NCI-H1092 treated with DMSO at 0.1 percent for 48 hours (cell line): ENCODE measurements at regions not wholly inside any gene's neighbourhood (a gene's known extent, or its start where the extent isn't known, plus 50 kb on each side); places are given as distances from the start of the nearest gene placed in this dataset.

ENCODE experiments used
- DNase-seq: peaks from one replicate; lab custom pipeline; 2025; lab: John Stamatoyannopoulos, UW

GRCh38 chr1:47554082-47554481 is 116.2 kb downstream of the FOXD2 start:
- no peak for DNase-seq

DNA sequence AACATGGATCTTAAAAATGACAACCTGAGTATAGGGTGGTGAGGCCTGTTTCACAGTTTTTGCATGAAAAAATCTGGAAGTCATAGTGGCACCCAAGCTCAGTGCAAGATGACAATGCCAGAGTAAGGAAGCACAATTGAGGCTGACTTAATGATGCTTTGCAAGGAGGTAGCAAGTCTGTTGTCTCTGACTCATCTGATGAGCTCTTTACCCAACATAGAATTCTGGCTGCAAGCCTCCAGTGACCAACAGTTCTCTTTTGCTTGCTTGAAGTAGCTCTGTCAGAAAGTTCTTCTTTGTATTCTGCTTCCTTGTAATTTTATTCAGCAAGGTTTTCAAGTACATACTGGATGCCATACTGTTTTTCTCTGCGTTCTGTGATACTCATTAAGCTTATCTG is 117.1 kb downstream of the FOXD2 start:
- DNase-seq = no peak

GRCh38 chr1:47555306-47555705 is 117.5 kb downstream of the FOXD2 start:
- DNase-seq = no peak

- no peak for DNase-seq
Measured at GRCh38 chr1:47555841-47556560, 118.2 kb downstream of the FOXD2 start.

DNA sequence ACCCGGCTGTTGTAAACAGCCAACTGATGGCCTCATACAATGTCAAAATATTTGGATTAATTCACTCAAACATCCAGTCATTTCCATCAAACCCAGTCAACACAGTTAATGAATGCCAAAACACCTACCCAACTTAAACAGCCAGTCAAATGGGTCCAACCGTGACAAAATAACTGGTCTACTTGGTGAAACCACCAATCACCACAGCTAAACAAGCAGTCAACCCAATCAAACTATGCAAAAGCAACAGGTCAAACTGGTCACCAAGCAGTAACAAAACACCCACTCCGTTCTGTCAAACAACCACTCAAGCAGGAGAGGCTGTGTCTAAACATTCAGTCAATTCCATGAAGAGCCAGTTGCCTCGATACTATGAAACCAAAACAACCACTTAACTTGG is 119.2 kb downstream of the FOXD2 start:
- DNase-seq = no peak

- DNase-seq = peak; percentile 64
Measured at GRCh38 chr1:47558601-47559593, 121.1 kb downstream of the FOXD2 start.

- no peak for DNase-seq
Measured at GRCh38 chr1:47559944-47560695, 122.3 kb downstream of the FOXD2 start.

DNA sequence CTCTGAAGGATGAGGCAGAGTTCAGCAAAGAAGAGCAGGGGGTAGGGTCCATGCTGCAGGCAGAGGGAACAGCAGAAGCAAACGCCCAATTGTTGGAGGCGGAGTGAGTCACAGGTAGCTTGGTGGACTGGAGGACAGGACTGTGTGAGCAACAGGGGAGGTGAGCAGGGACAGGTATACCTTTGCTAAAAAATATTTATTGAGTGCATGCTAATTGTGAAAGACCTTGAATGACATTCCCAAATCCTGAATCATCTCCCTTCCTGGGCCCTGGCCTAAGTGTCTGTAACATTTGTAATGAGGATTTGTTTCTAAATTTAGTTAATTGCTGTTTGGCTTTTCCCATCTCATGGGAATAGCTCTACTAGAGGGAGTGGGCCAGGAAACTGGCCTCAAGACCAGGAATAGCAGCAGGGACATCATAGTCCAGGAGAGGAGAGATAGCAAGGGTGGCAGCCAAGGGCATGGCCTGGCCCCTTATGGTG is 123.7 kb downstream of the FOXD2 start:
- no peak for DNase-seq

DNA sequence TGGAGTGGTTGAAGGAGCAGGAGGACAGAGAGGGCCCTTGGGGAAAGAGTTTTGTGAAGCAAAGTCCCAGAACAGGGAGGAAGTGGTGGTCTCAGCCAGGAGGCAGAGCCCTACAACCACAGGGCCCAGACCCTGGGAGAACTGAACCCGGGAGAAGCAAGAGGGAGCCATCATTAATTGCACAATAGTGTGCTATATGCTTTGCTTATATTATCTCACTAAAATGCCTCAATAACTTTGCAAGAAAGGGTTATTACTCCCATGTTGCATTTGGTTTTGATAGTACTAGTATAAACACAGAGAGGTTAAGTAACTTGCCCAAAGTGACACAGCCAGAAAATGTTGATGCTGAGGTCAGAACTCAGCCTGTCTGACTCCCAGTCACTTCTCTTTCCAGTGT is 124.3 kb downstream of the FOXD2 start:
- no peak for DNase-seq

DNA sequence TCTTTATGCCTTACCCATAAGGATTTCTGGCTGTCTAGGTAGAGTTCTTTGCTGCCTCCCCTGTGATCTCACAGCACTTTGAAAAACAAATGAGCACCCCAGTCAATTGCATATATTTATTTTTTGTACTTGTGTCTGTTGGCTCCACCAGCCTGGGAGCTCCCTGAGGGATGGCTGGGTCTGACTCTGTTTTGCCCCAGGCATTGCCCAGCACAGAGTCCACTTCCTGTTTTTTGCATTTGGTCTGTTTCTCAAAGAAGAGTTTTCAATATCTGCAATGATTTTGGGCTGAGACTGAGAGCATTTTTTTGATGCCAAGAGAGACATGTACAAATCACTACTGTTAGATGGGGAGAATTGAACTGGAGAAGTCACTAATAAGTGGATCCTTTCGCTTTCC is 125.0 kb downstream of the FOXD2 start:
- no peak for DNase-seq

DNA sequence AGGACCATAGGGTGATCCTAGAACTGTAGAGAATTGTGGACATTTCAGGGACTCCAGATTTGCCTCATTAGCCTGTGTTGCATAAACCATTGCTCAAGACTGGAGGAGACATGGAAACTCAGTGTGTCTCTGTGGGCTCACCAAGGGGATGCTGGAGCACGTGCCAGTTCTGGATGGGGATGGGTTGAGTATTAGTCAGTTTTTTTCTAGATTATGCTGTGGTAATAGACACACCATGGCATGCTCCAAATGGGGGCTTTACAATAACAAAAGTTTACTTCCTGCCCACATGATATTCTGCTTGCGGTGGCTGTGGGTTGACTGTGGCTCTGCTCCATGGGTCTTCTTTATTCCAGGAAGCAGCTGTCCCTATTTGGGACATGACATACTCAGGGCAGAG is 125.4 kb downstream of the FOXD2 start:
- DNase-seq = no peak

GRCh38 chr1:47564570-47564969 is 126.7 kb downstream of the FOXD2 start:
- peak; percentile 42 for DNase-seq

DNA sequence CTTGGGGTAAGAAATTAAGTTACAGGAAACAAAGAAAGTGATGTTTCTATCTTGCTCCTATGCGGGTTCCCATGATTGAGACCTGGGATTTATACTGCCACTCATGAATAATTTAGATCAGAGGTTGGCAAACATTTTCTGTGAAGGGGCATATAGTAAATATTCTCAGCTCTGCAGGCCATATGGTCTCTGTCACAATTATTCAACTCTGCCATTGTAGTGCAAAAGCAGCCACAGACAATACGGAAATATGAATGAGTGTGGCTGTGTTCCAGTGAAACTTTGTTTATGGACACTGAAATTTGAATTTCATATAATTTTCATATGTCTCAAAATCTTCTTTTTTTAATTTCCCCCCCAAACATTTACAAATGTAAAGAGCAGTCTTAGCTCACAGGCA is 127.2 kb downstream of the FOXD2 start:
- DNase-seq = peak; percentile 42

GRCh38 chr1:47565676-47566075 is 127.8 kb downstream of the FOXD2 start:
- DNase-seq = peak; percentile 22

DNA sequence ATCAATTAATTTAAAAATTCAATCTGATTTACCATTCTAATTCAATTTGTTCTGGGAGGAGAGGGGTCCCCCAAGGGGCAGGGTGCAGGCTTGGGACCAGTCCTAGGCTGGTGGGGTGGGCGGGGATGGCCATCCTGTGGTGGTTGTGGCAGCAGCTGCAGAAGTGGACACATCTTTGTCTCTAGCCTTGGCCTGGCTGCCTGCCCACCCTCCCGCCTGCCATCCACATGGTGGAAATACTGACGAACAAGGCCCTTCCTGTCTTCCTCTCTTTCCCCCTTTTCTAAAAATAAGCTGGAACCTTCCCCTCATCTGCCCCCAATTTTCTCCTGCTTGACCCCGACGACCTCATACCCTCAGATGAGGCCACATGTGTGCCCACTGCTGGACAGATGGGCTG is 130.9 kb downstream of the FOXD2 start:
- DNase-seq = peak; percentile 21

DNA sequence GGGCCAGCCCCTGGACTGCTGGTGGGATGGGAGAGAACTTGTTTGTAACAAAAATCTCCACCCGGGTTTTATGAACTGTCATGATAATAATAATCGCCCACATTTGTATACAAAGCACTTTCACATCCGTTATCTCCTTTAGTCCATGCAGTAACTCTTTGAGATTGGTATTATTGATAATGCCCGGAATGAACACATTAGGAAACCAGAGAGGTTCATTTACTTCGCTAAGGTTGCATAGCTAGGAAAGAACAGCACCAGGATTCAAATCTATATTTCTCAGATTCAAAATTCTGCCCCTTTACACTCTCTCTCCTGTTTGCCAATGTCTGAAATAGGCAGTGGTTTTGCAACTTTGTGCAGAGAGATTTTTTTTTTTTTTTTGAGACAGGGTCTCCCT is 131.4 kb downstream of the FOXD2 start:
- DNase-seq = no peak

- no peak for DNase-seq
Measured at GRCh38 chr1:47569681-47570470, 132.0 kb downstream of the FOXD2 start.

GRCh38 chr1:47571161-47571560 is 133.3 kb downstream of the FOXD2 start:
- no peak for DNase-seq

DNA sequence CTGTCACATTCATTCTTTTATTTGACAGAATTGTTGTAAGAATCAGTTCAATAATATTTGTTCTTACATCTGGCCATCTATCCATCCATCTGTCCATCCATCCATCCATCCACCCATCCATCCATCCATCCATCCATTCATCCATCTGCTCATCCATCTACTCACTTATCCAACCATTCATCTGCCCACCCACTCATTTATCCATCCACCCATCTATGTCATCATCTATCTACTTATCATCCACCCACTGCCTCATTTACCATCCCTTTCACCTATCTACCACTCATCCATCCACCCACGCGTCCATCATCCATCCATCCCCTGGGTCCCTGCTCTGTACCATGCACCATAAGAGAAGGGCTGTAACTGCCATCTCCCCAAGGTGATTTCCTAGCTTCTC is 134.1 kb downstream of the FOXD2 start:
- DNase-seq = no peak

DNA sequence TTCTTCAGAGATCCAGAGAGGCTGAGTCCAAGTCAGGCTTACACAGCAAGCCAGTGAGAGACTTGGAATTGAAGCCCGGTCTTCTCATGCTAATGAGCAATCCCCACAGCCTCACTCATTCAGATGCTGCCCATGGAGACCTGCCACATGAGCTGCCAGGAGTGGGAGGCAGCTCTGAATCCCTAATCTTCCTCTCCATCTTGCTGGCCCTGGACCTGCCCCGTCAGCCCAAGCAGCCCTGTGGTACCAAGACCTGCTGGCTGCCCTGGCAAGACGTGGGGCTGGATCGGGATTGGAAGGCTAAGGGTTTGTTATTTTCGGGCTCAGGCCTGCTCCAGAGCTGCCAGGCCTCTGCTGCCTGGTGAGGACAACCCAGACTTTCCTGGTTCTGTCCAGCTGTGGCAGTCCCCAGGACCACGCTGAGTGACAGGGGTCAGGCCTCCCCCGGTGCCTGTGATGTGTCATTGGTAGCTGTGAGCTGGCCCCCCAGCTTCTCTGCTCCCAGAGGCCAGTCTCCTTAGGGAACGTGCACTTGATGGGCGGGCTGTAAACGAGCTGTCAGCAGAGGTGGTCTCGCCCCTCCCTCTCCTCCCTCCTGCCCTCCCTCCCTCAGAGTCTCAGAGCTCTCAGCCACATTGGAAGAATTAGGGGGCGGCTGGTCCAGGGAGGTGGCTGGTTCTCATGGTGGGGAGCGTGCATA is 135.0 kb downstream of the FOXD2 start:
- no peak for DNase-seq
